HG03103 (cell line): ENCODE measurements at regions not wholly inside any gene's neighbourhood (a gene's known extent, or its start where the extent isn't known, plus 50 kb on each side); places are given as distances from the start of the nearest gene placed in this dataset.
"Not testable (repeated sequence)": the region's sequence is repeated elsewhere in the genome, so short reads cannot be mapped to it uniquely, and the experiment has no call there.

ENCODE experiments used
- ATAC-seq: cut with Tn5 transposase; IDR thresholded peaks from one replicate; pipeline ENCODE4 v1.9.1; 2021; ENCODE audit warnings: low read depth; ENCODE audit not compliant: unreplicated experiment

DNA sequence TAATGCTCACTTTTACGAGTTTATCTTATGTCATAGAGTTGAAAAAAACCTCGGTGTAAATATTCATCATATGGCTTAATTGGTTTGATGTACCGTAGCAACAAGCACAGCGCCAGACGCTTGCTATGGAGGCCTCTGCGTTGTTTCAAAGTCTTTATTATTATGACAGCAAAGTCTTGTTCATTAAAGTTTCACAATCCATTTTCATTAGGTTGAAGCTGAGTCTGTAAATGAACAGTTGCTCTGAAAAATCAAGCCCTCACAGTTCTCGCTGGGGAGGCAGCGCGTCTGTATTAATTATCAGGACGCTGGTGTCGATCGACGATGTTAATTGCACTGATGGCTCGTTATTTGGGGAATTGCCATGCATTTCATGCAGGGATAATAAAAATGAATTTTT, 185.6 kb downstream of the INSC start:
- no peak for ATAC-seq

DNA sequence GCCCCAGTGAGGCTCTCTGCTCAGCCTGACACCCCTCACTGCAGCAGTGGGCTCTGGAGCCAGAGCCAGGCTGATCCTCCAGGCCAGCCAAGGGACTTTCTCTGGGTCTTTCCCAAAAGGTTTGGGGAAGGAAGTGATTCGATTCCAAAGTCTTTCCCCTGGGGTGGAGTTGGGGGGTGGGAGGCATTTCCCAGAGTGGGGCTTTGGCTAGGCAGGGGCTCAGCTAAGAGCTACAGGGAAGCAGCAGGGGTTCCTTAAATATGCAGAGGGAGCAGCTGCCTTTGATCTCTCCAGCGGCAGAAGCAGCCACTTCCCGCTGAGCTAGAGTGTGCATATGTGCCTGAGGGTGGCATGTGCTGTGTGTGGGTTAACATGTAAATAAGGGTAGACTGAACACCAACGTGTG, 192.9 kb downstream of the INSC start:
- ATAC-seq, result no peak

DNA sequence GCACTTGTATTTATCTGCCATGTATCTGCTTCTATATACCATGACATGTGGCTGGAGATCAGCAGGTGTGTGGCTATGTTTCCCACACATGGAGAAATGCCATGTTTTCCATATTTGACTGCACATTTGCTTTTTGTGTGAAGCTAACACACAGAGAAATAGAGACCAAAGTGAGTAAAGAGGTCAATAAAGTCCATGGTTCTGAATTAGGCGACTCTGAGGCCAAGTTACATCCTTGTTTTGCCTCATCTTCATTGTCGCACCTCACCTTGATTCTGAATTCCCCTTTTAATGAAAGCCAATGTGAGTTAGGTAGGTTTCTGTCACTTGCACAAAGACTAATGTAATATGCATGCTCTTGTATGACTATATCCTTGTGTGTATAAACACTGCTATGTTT, 194.1 kb downstream of the INSC start:
- no peak for ATAC-seq

DNA sequence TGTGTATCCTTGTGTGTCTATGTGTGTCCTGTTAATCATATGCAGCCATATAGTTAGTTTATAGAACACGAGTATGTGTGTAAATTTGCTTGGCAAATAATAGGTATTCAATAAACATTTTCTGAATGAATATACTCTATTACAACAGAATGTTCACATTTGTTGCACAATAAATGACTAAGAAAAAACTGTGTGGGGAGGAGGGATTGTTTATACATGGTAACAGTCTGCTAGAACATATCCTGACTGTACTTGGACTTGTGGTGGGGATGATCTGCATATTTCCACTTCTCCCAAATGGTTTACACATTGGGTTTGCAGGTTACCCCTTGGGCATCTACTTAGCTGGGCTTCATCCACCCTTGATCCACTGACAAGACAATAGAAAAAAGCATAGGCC, 194.6 kb downstream of the INSC start:
- ATAC-seq, result no peak

DNA sequence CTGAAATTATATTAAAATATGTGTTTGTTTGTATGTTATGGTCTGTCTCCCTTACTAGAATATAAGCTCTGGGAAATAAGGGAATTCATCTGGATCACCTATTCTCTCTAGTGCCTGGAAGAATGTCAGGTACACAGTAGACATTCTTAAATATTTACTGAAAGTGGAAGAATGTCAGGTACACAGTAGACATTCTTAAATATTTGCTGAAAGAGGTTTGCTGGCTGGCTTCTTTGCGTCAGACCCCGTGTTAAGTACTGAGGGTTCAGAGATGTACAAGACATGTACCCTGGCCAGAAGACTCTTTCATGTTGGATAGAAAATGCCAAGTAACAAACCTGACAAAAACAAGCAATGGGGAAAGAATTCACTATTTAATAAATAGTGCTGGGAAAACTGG, 199.1 kb downstream of the INSC start:
- ATAC-seq, result no peak

DNA sequence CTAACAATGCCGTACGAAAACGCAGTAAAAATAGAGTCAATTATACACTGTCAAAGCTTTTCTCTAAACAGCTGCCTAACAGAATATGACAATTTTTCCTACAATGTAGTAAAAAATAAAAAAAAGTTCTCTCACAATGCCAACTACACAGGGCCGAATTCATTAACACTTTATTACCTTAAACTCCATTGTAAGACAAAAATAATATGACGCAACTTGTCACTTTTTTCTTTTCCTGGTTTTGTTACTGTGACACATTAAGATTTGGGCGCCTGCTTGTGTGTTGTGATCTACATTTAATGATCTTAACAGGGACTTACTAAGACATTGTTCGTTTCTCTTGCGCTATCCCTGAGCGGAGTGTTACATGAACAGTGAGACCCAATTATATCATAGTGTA, 204.1 kb downstream of the INSC start:
- no peak for ATAC-seq

DNA sequence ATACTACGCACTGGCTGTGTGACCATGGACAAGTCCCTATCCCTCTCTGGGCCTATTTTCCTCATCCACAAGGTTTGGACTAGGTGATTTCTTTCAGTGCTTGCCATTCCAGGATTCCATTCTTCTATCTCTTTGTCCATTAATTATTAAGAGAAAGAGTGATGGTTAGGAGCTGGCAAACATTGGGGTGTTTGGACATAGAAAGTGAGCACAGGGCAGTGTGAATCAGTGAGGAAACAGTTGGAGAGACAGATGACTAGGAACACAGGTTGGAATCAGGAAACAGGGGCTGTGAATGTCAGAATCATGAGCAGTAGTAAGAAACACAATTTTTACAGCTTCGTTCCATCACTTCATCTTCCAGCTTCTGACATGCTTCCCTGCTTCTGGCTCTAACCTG, 211.8 kb downstream of the INSC start:
- ATAC-seq, result no peak

DNA sequence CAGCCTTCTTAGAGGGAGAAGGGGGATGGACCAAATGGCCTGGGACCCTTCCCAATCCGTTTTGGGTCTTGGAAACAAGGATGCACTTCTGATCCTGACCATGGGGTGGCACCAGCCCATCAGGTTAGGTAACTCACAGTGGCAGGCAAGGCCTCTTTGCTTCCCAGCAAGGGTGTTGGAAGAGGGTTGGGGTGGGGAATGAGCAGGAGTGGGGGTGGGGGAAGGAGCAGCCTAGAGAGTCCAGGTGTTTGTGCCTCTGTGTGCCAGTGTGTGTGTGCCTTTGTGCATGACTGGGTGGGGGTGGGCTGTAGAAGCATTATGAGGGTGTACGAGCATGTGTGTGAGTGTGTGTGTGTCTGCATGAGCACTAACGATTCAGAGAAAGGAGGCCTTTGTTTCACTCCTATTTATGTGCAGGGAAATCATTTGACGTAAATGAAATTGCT, 213.1 kb downstream of the INSC start:
- ATAC-seq, result peak; percentile 61

DNA sequence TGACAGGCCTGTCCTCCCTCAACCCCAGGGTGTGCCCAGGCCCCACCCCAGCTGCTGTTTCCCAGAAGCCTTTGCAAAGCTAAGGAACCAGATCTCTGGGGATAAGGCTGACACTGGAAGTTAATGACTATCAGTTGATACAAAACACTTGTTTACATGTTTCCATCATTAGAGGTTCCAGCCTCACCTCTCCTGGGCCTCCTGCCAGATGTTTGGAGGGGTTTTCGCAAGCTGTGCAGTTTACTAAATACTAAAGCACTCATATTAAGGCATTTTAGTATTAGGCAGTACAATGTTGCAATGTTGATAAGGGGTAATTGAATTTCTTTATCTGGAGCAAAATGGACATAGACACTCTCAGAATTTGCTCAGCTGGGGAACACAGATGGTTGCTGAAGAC, 218.7 kb downstream of the INSC start:
- no peak for ATAC-seq

DNA sequence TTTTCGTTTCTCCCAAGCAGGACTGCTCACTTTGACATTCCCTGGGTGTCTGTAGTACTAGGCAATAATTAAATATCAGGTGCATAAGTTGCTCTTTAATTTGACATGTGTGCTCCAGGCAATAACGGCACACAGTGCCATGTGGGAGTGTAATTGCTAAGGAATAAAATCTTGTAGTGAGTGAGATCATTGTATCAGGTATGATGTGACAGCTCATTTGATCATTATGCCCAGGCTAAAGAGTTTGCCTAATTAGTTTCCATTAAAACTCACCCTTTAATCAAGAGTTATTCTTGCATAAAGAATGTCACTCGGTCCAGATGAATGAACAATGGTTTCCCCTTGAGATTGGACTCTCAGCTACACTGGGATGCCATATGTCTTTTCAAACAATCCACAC, 220.0 kb downstream of the INSC start:
- no peak for ATAC-seq

DNA sequence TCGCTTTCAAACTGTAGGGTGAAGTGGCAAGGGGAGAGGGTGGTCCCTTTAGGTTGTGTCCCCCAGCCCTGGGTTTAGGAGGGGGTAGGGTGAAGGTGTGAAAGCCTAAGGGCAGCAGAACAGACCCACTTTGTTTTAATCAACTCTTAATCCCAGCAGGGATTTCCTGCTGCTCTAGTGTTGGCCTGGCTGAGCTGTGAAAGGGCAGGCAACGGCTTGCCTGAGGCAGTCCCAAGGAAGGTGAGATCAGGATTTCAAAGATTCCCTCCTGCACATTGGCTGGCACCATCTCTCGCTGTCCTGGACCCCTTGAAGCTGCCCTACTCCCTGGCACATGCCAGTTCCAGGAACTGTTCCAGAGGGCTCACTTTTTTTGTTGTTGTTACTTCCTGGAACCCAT, 221.3 kb downstream of the INSC start:
- ATAC-seq, result no peak

DNA sequence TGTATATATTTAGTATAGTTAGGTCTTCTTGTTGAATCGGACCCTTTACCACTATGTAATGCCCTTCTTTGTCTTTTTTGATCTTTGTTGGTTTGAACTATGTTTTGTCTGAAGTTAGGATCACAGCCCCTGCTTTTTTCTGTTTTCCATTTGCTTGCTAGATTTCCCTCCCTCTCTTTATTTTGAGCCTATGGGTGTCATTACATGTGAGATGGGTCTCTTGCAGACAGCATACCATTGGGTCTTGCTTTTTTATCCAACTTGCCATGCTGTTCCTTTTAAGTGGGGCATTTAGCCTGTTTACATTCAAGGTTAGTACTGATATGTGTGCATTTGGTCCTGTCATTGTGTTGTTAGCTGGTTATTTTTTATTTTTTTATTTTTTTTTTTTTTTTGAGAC, 224.6 kb downstream of the INSC start:
- no peak for ATAC-seq

DNA sequence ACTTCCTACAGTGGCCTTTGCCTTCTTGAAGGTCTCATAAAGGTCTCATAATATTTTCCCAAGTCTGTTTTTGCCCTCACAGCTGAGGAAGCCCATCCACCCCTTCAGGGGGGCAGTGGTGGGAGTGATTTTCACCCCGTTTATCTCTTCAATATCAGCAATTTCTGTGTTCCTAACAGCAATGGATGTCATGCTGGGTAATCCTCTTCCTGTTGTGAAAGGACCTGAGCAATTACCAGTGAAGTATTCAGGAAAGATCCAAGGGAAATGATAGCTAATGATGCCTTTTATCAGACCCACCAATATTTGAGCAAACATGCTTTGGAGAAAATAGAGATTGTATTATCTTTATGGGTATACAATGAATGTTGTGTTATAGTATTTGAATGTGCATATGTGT, 226.9 kb downstream of the INSC start:
- no peak for ATAC-seq

DNA sequence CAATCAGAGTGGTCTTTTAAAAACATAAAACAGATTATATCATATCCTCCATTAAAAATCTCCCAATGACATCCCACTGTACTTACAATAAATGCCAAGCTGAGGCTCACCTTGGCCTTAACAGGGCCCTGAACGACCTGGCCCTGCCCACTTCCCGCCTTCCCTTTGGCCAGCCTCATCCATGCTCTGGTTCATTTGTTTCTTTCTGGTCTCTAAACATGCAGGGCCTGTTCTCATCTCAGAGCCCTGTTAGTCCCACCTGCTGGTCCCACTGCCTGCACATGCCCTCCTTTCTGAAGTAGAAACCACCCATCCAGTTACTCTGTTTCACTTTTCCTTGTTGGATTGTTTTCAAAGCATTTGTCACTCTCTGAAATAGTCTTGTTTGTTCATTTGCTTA, 227.4 kb downstream of the INSC start:
- ATAC-seq, result no peak

DNA sequence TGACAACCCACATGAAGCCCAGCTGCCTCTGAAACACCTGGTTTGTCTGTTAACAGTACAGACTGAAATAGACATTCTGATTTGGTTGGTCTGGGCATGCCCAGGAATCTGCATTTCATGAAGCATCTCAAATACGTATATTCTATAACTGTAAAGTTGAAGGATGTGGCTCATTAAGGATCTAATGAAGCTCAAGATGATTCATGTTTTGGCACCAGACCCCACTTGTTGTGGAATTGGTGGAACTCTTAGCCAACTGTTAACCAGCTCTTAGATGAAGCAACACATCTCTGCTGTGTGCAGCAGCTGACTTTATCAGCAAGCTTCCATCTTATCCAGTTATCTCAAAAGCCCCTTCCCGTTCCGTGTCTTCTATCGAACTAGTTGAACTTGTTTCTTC, 232.2 kb downstream of the INSC start:
- ATAC-seq, result no peak

DNA sequence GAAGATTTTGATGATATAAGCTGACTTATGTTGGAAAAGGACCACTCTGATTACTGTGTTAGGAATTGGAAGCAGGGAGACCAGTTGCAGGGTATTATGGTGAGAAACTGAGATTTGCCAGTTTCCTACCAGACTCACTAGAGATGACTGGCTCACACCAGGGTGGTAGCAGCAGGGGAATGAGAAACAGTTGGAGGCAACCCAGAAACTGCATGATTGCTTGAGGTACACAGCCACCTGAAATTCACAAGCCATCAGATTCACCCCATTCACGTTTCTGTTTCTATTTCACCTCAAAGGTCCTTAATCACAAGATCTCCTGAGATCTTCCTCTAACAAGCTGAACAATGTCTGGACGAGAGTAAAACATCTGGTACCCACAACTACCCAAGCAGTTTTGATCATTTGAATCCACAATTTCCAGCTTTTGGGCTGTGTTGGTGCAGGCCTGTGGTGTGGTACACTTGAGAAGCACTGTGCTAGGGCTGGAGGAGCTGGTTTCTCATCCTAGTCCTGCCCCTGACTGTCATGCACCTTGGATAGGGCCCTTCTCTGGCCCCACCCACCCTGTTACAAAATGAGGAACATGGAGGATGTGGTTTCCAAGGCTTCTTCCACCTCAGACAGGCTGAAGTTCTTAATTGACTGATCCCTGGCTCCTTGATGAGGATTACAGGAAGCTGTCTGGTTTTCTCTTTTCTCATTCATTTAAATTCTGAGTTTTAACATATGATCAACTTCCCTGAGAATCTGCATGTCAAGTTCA, 233.4 kb downstream of the INSC start:
- ATAC-seq, result no peak

DNA sequence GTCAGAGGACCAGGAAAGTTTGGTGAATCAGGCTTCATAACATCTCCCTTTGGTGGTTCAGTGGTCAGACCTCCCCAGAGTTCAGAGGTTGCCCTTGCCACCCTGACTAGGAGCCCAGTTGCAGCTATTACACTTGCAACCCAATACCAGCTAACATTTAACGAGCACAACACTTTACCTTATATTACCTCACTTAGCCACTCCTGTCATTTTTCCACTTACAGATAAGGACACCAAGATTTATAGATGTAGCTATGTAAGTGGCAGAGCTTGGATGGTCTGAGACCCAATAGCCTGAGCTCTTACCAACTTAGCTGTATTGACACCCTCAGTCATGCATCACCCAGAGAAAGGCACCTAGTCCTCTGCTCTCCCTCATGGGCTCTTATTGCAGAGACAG, 234.7 kb downstream of the INSC start:
- no peak for ATAC-seq

DNA sequence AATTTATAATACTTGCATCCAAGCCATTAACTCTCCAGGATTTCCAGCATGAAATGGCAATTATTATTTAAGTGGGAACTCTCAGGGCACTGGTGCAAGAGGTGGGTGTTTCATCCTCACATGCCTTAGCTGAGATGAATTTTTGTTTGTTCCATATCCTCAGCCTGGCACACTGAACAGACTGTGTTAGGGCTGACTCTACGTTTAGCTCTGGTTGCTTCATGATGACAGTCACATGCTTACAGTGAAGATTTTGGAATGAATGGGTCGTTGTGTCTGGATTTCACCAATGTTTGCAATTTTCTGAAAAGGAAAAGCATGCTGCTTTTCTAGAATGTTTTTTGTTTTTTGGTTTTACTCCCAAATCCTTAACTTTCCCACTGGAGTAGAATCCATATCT, 246.6 kb downstream of the INSC start:
- ATAC-seq, result no peak

DNA sequence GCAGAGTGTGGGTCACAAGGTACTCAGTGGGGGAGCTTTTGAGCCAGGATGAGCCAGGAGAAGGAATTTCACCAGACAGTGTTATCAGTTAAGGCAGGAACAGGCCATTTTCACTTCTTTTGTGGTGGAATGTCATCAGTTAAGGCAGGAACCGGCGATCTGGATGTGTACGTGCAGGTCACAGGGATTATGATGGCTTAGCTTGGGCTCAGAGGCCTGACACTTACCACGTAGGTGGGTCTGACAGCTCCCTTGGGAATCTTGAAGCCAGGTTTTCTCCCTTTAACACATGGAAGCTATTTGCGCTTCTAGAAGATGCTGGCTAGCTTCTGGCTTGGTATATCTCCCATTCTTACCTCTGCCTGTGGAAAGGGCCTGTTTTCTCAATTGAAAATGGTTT, 250.6 kb downstream of the INSC start:
- ATAC-seq, result not testable (repeated sequence)

DNA sequence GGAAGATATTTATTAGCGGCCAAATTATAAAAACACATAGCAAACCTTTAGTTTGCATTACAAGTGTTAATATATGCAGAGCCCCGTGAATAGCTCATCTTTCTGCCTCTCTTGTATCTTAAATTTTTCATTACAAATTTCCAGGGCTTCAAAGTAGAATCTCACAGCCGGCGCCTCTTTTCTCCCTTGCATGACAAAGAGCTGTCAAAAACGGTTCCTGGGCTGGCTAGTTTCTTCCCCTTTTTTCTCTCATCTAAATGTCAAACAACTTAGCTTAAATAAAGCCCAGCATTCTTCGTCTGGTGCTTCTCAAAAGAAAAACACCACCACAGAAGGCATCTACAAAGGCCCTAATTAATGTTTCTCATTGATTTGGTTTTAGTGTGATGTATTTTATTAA, 253.0 kb downstream of the INSC start:
- no peak for ATAC-seq

DNA sequence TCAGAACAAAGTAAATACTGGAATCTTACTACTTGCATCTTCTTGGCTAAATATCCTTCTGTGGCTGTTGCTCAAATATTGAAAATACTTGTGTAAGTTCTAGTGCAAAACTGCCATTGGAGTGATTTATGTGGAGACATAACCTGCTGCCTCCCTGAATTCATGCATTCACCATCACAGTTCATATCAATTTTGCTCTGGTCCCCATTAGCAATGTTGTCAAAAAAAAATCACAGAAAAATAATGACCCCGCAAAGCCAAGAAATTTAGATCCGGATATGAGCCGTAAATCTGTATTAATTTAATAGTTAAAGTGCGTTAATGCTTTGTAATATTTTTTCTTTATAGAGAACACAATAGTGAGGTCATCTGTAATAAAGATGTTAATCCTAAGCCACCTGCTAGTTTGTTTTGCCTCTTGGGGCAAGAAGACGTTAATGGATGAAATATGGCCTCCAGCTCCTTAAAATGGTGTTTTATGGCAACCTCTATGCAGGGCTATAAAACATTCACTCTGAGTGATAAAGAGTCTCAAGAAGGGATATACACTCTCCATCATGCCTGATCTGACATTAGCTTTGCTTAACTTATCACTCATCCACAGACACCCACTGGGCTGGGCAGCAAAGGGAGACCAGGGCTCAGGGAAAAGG, 255.9 kb downstream of the INSC start:
- ATAC-seq, result no peak

DNA sequence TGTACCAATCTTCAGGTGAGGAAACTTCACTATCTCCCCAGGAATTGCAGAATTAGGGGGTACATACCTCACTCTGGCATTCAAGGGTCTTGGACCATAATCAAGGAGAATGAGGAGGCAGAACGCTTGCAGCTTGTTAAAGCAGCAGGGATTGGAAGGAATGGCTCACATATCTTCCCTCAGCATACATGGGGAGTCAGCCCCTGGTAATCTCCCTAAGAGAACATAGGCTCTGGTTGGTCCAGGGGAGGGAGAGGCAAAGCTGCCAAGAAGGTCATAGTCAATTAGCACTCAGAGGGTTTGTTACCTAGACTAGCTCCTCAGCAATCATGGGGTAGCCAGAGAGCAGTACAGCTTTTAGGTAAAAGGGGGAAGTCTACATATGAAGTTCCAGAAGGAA, 256.8 kb downstream of the INSC start:
- ATAC-seq, result no peak
